HG03108 (cell line): ENCODE measurements at regions not wholly inside any gene's neighbourhood (a gene's known extent, or its start where the extent isn't known, plus 50 kb on each side); places are given as distances from the start of the nearest gene placed in this dataset.
"Not testable (repeated sequence)": the region's sequence is repeated elsewhere in the genome, so short reads cannot be mapped to it uniquely, and the experiment has no call there.

Source experiments
- ATAC-seq: cut with Tn5 transposase; IDR thresholded peaks from one replicate; pipeline ENCODE4 v1.9.1; 2021; ENCODE audit warnings: moderate library complexity; ENCODE audit not compliant: unreplicated experiment

GRCh38 chr6:63440594-63440993 is 120.8 kb upstream of the LGSN start:
- no peak for ATAC-seq

GRCh38 chr6:63441266-63441956 is 121.6 kb upstream of the LGSN start:
- ATAC-seq: no peak

- no peak for ATAC-seq
Measured at GRCh38 chr6:63442870-63443269, 123.1 kb upstream of the LGSN start.

GRCh38 chr6:63444768-63445167 is 125.0 kb upstream of the LGSN start:
- no peak for ATAC-seq

- ATAC-seq: no peak
Measured at GRCh38 chr6:63446405-63446804, 125.9 kb upstream of the LOC128125822 start.

GRCh38 chr6:63447134-63447533 is 125.1 kb upstream of the LOC128125822 start:
- ATAC-seq: no peak

GRCh38 chr6:63448229-63448628 is 124.1 kb upstream of the LOC128125822 start:
- ATAC-seq: no peak

GRCh38 chr6:63449714-63450113 is 122.6 kb upstream of the LOC128125822 start:
- ATAC-seq: no peak

GRCh38 chr6:63451238-63451637 is 121.0 kb upstream of the LOC128125822 start:
- ATAC-seq: no peak

- no peak for ATAC-seq
Measured at GRCh38 chr6:63452125-63452524, 120.2 kb upstream of the LOC128125822 start.

- no peak for ATAC-seq
Measured at GRCh38 chr6:63456734-63457133, 115.5 kb upstream of the LOC128125822 start.

- ATAC-seq: no peak
Measured at GRCh38 chr6:63458480-63459115, 113.7 kb upstream of the LOC128125822 start.

GRCh38 chr6:63459814-63460213 is 112.5 kb upstream of the LOC128125822 start:
- no peak for ATAC-seq

- ATAC-seq: no peak
Measured at GRCh38 chr6:63460971-63461370, 111.3 kb upstream of the LOC128125822 start.

- no peak for ATAC-seq
Measured at GRCh38 chr6:63464060-63464459, 108.2 kb upstream of the LOC128125822 start.

GRCh38 chr6:63465750-63466149 is 106.5 kb upstream of the LOC128125822 start:
- no peak for ATAC-seq

GRCh38 chr6:63466242-63466733 is 106.0 kb upstream of the LOC128125822 start:
- no peak for ATAC-seq

- ATAC-seq: no peak
Measured at GRCh38 chr6:63467247-63467954, 104.9 kb upstream of the LOC128125822 start.

GRCh38 chr6:63471145-63471544 is 101.1 kb upstream of the LOC128125822 start:
- not testable (repeated sequence) for ATAC-seq

GRCh38 chr6:63471654-63472053 is 100.6 kb upstream of the LOC128125822 start:
- no peak for ATAC-seq

- no peak for ATAC-seq
Measured at GRCh38 chr6:63475707-63476106, 96.6 kb upstream of the LOC128125822 start.

GRCh38 chr6:63476302-63476701 is 96.0 kb upstream of the LOC128125822 start:
- no peak for ATAC-seq
